NCI-H748 (cell line): ENCODE measurements at regions not wholly inside any gene's neighbourhood (a gene's known extent, or its start where the extent isn't known, plus 50 kb on each side); places are given as distances from the start of the nearest gene placed in this dataset.
"Not testable (repeated sequence)": the region's sequence is repeated elsewhere in the genome, so short reads cannot be mapped to it uniquely, and the experiment has no call there.

Experiments used
- DNase-seq: peaks from one replicate; lab custom pipeline; 2025; ENCODE audit not compliant: unreplicated experiment; lab: John Stamatoyannopoulos, UW

GRCh38 chr6:120272038-120272437 is 922.5 kb upstream of the MAN1A1 start:
- no peak for DNase-seq

- not testable (repeated sequence) for DNase-seq
These were observed 918.7 kb upstream of the MAN1A1 start for GRCh38 chr6:120268256-120268655.

GRCh38 chr6:120262354-120262753 is 912.8 kb upstream of the MAN1A1 start:
- no peak for DNase-seq

- DNase-seq, result no peak
These were observed 911.1 kb upstream of the MAN1A1 start for GRCh38 chr6:120260636-120261035.

GRCh38 chr6:120254651-120255050 is 905.1 kb upstream of the MAN1A1 start:
- DNase-seq, result no peak

- DNase-seq, result no peak
These were observed 898.9 kb upstream of the MAN1A1 start for GRCh38 chr6:120248451-120248850.

GRCh38 chr6:120237221-120237620 is 887.7 kb upstream of the MAN1A1 start:
- DNase-seq, result no peak

- DNase-seq, result no peak
These were observed 880.4 kb upstream of the MAN1A1 start for GRCh38 chr6:120230008-120230407.

GRCh38 chr6:120228297-120228696 is 878.7 kb upstream of the MAN1A1 start:
- DNase-seq, result no peak

GRCh38 chr6:120219339-120219738 is 869.8 kb upstream of the MAN1A1 start:
- no peak for DNase-seq

GRCh38 chr6:120214088-120214499 is 864.5 kb upstream of the MAN1A1 start:
- no peak for DNase-seq

GRCh38 chr6:120211955-120212792 is 862.6 kb upstream of the MAN1A1 start:
- no peak for DNase-seq

- DNase-seq, result no peak
These were observed 853.3 kb upstream of the MAN1A1 start for GRCh38 chr6:120202878-120203277.

GRCh38 chr6:120200853-120201252 is 851.3 kb upstream of the MAN1A1 start:
- DNase-seq, result no peak

- no peak for DNase-seq
These were observed 848.5 kb upstream of the MAN1A1 start for GRCh38 chr6:120198033-120198432.

GRCh38 chr6:120186080-120186479 is 836.5 kb upstream of the MAN1A1 start:
- no peak for DNase-seq

- no peak for DNase-seq
These were observed 823.7 kb upstream of the MAN1A1 start for GRCh38 chr6:120173250-120173649.

- no peak for DNase-seq
These were observed 815.0 kb upstream of the MAN1A1 start for GRCh38 chr6:120164531-120164930.

GRCh38 chr6:120157873-120158272 is 808.3 kb upstream of the MAN1A1 start:
- no peak for DNase-seq

GRCh38 chr6:120147071-120147871 is 797.7 kb upstream of the MAN1A1 start:
- DNase-seq, result no peak

GRCh38 chr6:120141601-120142000 is 792.0 kb upstream of the MAN1A1 start:
- DNase-seq, result no peak

- no peak for DNase-seq
These were observed 787.9 kb upstream of the MAN1A1 start for GRCh38 chr6:120137492-120137891.
